MM.1S (cell line): ENCODE measurements at regions not wholly inside any gene's neighbourhood (a gene's known extent, or its start where the extent isn't known, plus 50 kb on each side); places are given as distances from the start of the nearest gene placed in this dataset.

Experiments used
- DNase-seq: peaks from one replicate; pipeline ENCODE4 v3.0.0-alpha.2; 2015
- H2AFZ ChIP-seq: fragments of 300-600 bp; sonication (generic); 2 replicates; pipeline ENCODE4 v1.6.0; 2016; ENCODE audit warnings: antibody characterized with exemption, low read length
- H3F3A ChIP-seq: fragments of 300-600 bp; sonication (generic); 2 replicates; pipeline ENCODE4 v1.6.1; 2016; ENCODE audit warnings: mild to moderate bottlenecking, antibody characterized with exemption, low read length, moderate library complexity, mixed read lengths; ENCODE audit not compliant: insufficient read depth
- H3K27ac ChIP-seq: fragments of 300-600 bp; sonication (generic); 2 replicates; pipeline ENCODE4 v1.5.1; 2016; ENCODE audit warnings: mild to moderate bottlenecking, low read length
- H3K27me3 ChIP-seq: fragments of 300-600 bp; sonication (generic); replicated peaks from 2 replicates; pipeline ENCODE4 v1.6.0; 2016; ENCODE audit warnings: low read length; ENCODE audit not compliant: insufficient read depth
- H3K36me3 ChIP-seq: fragments of 300-600 bp; sonication (generic); replicated peaks from 2 replicates; pipeline ENCODE4 v1.6.1; 2016; ENCODE audit warnings: mild to moderate bottlenecking, low read length, mixed read lengths; ENCODE audit not compliant: insufficient read depth
- H3K4me1 ChIP-seq: fragments of 300-600 bp; sonication (generic); 2 replicates; pipeline ENCODE4 v1.6.1; 2016; ENCODE audit warnings: low read length, mixed read lengths
- H3K4me2 ChIP-seq: fragments of 300-600 bp; sonication (generic); 2 replicates; pipeline ENCODE4 v1.6.0; 2016; ENCODE audit warnings: low read depth, low read length
- H3K4me3 ChIP-seq: fragments of 300-600 bp; sonication (generic); 2 replicates; pipeline ENCODE4 v1.5.1; 2016; ENCODE audit warnings: low read length, mixed read lengths
- H3K79me2 ChIP-seq: fragments of 300-600 bp; sonication (generic); 2 replicates; pipeline ENCODE4 v1.6.1; 2016; ENCODE audit warnings: mixed run types, low read length, mixed read lengths
- H3K9ac ChIP-seq: fragments of 300-600 bp; sonication (generic); 2 replicates; pipeline ENCODE4 v1.6.1; 2016; ENCODE audit warnings: low read length, mixed read lengths
- H3K9me2 ChIP-seq: fragments of 300-600 bp; sonication (generic); replicated peaks from 2 replicates; pipeline ENCODE4 v1.6.1; 2016; ENCODE audit warnings: mild to moderate bottlenecking, low read length, mixed read lengths; ENCODE audit not compliant: insufficient read depth
- H3K9me3 ChIP-seq: fragments of 300-600 bp; sonication (generic); replicated peaks from 2 replicates; pipeline ENCODE4 v1.6.1; 2016; ENCODE audit warnings: mild to moderate bottlenecking, low read length, mixed read lengths; ENCODE audit not compliant: insufficient read depth
- H4K20me1 ChIP-seq: fragments of 300-600 bp; sonication (generic); 2 replicates; pipeline ENCODE4 v1.6.1; 2016; ENCODE audit warnings: mild to moderate bottlenecking, low read length, moderate library complexity, mixed read lengths; ENCODE audit not compliant: insufficient read depth
- CTCF ChIP-seq: fragments of 300-600 bp; sonication (generic); IDR thresholded peaks from 2 replicates; pipeline ENCODE4 v1.5.1; 2016; ENCODE audit warnings: antibody characterized with exemption, low read length, mixed read lengths
- EZH2 ChIP-seq: fragments of 300-600 bp; sonication (generic); optimal IDR thresholded peaks from 2 replicates; pipeline ENCODE3; 2017; ENCODE audit warnings: low read depth, mild to moderate bottlenecking, antibody characterized with exemption, low read length, mixed read lengths
- EZH2phosphoT487 ChIP-seq: fragments of 300-600 bp; sonication (generic); IDR thresholded peaks from 2 replicates; pipeline ENCODE4 v1.6.1; 2018; ENCODE audit warnings: antibody characterized with exemption, low read length

GRCh38 chr20:52098186-52098585 is 93.4 kb downstream of the ZFP64 start:
- H3K27ac ChIP-seq: no peak overlapping the region
- DNase-seq: no peak
- H3K27me3 ChIP-seq: no peaks in the 10 kb centered on the region
- H3K4me2 ChIP-seq: no peak overlapping the region
- no peaks in the 10 kb centered on the region for H3F3A ChIP-seq
- no peak overlapping the region for H3K9ac ChIP-seq
- H3K4me1 ChIP-seq: no peaks in the 10 kb centered on the region
- no peaks in the 10 kb centered on the region for H4K20me1 ChIP-seq
- H3K36me3 ChIP-seq: no peaks in the 10 kb centered on the region
- TF ChIP-seq EZH2phosphoT487 (no peak), CTCF (no peak), EZH2 (no peak)
- H3K4me3 ChIP-seq: no peak overlapping the region
- no peak overlapping the region for H2AFZ ChIP-seq
- no peaks in the 10 kb centered on the region for H3K79me2 ChIP-seq
- no peaks in the 10 kb centered on the region for H3K9me3 ChIP-seq
- H3K9me2 ChIP-seq: no peaks in the 10 kb centered on the region

DNA sequence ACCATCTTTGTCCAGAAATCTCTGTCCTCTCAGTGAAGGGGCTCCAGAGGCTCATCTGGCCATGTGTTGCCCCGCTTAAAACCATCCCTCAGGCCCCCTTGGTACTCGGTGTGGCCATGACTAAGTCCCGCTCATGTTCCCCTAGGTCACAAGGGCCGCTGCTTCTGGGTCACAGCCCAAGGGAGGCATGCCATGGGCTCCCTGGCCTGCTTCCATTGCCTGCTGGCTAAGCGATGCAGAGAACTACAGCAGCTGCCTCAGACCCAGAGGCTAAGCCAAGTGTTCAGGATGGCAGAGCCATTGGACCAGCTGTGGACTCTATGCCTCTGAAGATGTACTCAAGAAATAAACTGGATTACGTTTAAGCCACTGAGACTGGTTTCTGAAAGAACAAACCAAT is 95.5 kb downstream of the ZFP64 start:
- no peak overlapping the region for H3K4me2 ChIP-seq
- no peak overlapping the region for H3K9ac ChIP-seq
- H3K79me2 ChIP-seq: no peaks in the 10 kb centered on the region
- TF ChIP-seq EZH2 (no peak), CTCF (no peak), EZH2phosphoT487 (no peak)
- H3K36me3 ChIP-seq: no peaks in the 10 kb centered on the region
- H3K27me3 ChIP-seq: no peaks in the 10 kb centered on the region
- no peaks in the 10 kb centered on the region for H4K20me1 ChIP-seq
- H3K4me3 ChIP-seq: no peak overlapping the region
- no peak for DNase-seq
- no peak overlapping the region for H3K27ac ChIP-seq
- no peaks in the 10 kb centered on the region for H3F3A ChIP-seq
- no peak overlapping the region for H2AFZ ChIP-seq
- no peaks in the 10 kb centered on the region for H3K9me3 ChIP-seq
- H3K9me2 ChIP-seq: no peaks in the 10 kb centered on the region
- no peaks in the 10 kb centered on the region for H3K4me1 ChIP-seq

DNA sequence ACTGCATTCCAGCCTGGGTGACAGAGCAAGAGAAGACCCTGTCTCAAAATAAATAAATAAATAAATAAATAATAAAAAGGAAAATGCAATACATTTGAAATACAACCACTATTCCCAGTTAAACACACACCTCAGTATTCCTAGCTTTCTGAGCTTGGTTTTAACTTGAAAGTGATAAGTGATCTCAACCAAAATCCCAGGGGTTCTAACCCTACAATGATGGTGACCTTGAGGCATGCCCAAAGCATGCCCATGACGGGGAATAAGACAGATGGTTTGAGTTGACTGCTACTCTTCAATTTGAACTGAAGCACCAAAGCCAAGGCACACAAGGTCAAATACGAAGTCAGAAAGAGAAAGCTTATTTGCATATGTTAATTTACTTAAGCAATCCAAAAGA is 96.9 kb downstream of the ZFP64 start:
- Histone ChIP-seq H3K79me2 (no peaks in the 10 kb centered on the region), H3K36me3 (no peaks in the 10 kb centered on the region), H3K9me2 (no peaks in the 10 kb centered on the region), H3K9me3 (no peaks in the 10 kb centered on the region), H3K4me2 (no peak overlapping the region), H2AFZ (no peak overlapping the region), H3K27ac (no peak overlapping the region), H3K9ac (no peak overlapping the region), H3F3A (no peaks in the 10 kb centered on the region), H3K4me3 (no peak overlapping the region), H3K4me1 (no peaks in the 10 kb centered on the region), H4K20me1 (no peaks in the 10 kb centered on the region), H3K27me3 (no peaks in the 10 kb centered on the region)
- no peak for TF ChIP-seq EZH2
- TF ChIP-seq EZH2phosphoT487: no peak
- no peak for TF ChIP-seq CTCF
- DNase-seq: no peak
